HEK293T (cell line): ENCODE measurements at regions not wholly inside any gene's neighbourhood (a gene's known extent, or its start where the extent isn't known, plus 50 kb on each side); places are given as distances from the start of the nearest gene placed in this dataset.

Experiments used
- CTCF ChIA-PET: fragments of 350-600 bp; formaldehyde crosslinking; extraction: SDS; loops from one replicate; lab custom pipeline; 2021; ENCODE audit warnings: antibody characterized with exemption, inconsistent platforms; lab: Yijun Ruan, JAX
- POLR2A ChIA-PET: fragments of 350-600 bp; formaldehyde crosslinking; extraction: SDS; loops from one replicate; lab custom pipeline; 2020; ENCODE audit warnings: antibody characterized with exemption, inconsistent platforms; lab: Yijun Ruan, JAX
- DNase-seq: peaks from one replicate; pipeline ENCODE4 v3.0.0; 2012; ENCODE audit warnings: mixed read lengths; ENCODE audit errors: extremely low spot score
- ARNT ChIP-seq: fragments of 450-650 bp; IDR thresholded peaks from 2 replicates; pipeline ENCODE4 v1.6.1; 2017; ENCODE audit warnings: mild to moderate bottlenecking
- BHLHE40 ChIP-seq: fragments of 450-650 bp; IDR thresholded peaks from 2 replicates; pipeline ENCODE4 v1.6.1; 2016; ENCODE audit warnings: mild to moderate bottlenecking, moderate library complexity, borderline replicate concordance
- CTBP1 ChIP-seq: fragments of 450-650 bp; IDR thresholded peaks from 2 replicates; pipeline ENCODE4 v1.6.1; 2016; ENCODE audit warnings: borderline replicate concordance
- ELF4 ChIP-seq: fragments of 450-650 bp; IDR thresholded peaks from 2 replicates; pipeline ENCODE4 v1.6.1; 2017; ENCODE audit warnings: antibody characterized with exemption
- FOXA1 ChIP-seq: fragments of 450-650 bp; IDR thresholded peaks from 2 replicates; pipeline ENCODE4 v1.6.1; 2016; ENCODE audit warnings: mild to moderate bottlenecking
- FOXK2 ChIP-seq: fragments of 450-650 bp; IDR thresholded peaks from 2 replicates; pipeline ENCODE4 v1.6.1; 2016; ENCODE audit warnings: mild to moderate bottlenecking
- FOXM1 ChIP-seq: fragments of 450-650 bp; IDR thresholded peaks from 2 replicates; pipeline ENCODE4 v1.6.1; 2017; ENCODE audit warnings: mild to moderate bottlenecking, borderline replicate concordance
- HDGF ChIP-seq: fragments of 450-650 bp; IDR thresholded peaks from 2 replicates; pipeline ENCODE4 v1.6.1; 2017; ENCODE audit warnings: antibody characterized with exemption, borderline replicate concordance
- L3MBTL2 ChIP-seq: fragments of 450-650 bp; conservative IDR thresholded peaks from 2 replicates; pipeline ENCODE4 v1.6.1; 2016; ENCODE audit warnings: mild to moderate bottlenecking
- LEF1 ChIP-seq: fragments of 450-650 bp; IDR thresholded peaks from 2 replicates; pipeline ENCODE4 v1.6.1; 2017; ENCODE audit warnings: mild to moderate bottlenecking, borderline replicate concordance
- NFRKB ChIP-seq: fragments of 450-650 bp; IDR thresholded peaks from 2 replicates; pipeline ENCODE4 v1.6.1; 2016; ENCODE audit warnings: mild to moderate bottlenecking, moderate library complexity
- PKNOX1 ChIP-seq: fragments of 450-650 bp; IDR thresholded peaks from 2 replicates; pipeline ENCODE4 v1.6.1; 2016
- SP1 ChIP-seq: fragments of 450-650 bp; IDR thresholded peaks from 2 replicates; pipeline ENCODE4 v1.6.1; 2017
- SUZ12 ChIP-seq: fragments of 450-650 bp; IDR thresholded peaks from 2 replicates; pipeline ENCODE4 v1.6.1; 2016; ENCODE audit warnings: mild to moderate bottlenecking
- TARDBP ChIP-seq: fragments of 450-650 bp; IDR thresholded peaks from 2 replicates; pipeline ENCODE4 v1.6.1; 2016
- ZNF384 ChIP-seq: fragments of 450-650 bp; IDR thresholded peaks from 2 replicates; pipeline ENCODE4 v1.6.1; 2016

- no peak for DNase-seq
- no peak for TF ChIP-seq FOXK2
- no peak for TF ChIP-seq CTBP1
- TF ChIP-seq SUZ12: no peak
- no peak for TF ChIP-seq HDGF
- no peak for TF ChIP-seq NFRKB
- TF ChIP-seq L3MBTL2: no peak
- TF ChIP-seq ELF4: no peak
- TF ChIP-seq FOXA1: no peak
- TF ChIP-seq TARDBP: no peak
- no peak for TF ChIP-seq BHLHE40
- TF ChIP-seq PKNOX1: no peak
- no peak for TF ChIP-seq ZNF384
- TF ChIP-seq ARNT: no peak
- no peak for TF ChIP-seq FOXM1
- TF ChIP-seq LEF1: no peak
- TF ChIP-seq SP1: no peak
- ChIA-PET POLR2A (no interaction called here), CTCF (no interaction called here)
Observed at GRCh38 chr4:14309431-14309830, 681.9 kb upstream of the BOD1L1 start.

GRCh38 chr4:14313757-14314156 lies 686.2 kb upstream of the BOD1L1 start:
- ChIA-PET POLR2A (no interaction called here), CTCF (no interaction called here)
- no peak for TF ChIP-seq FOXK2
- no peak for TF ChIP-seq CTBP1
- TF ChIP-seq PKNOX1: no peak
- TF ChIP-seq ARNT: no peak
- DNase-seq: no peak

DNA sequence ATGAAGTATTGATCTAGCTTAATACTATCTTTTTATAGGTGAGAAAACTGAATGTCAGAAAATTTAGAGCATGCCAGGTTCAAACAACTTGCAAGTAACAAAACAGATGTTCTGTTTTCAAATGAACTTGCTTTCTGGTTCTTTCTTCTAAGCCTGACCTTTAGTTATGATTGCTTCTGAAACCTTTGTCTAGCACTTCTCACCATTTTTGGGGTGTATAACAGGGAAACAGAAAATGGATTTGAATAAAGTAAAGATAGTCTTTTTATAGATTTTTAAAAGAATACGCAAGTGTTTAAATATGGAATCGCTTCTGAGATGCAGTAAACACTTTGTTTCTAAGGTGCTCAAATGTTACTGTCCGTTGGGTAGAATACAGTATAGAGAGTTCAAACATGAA lies 687.2 kb upstream of the CPEB2 start:
- TF ChIP-seq LEF1 (no peak), FOXK2 (no peak), BHLHE40 (no peak), FOXA1 (no peak), NFRKB (no peak)
- CTCF ChIA-PET: no interaction called here
- no peak for DNase-seq
- POLR2A ChIA-PET: no interaction called here

GRCh38 chr4:14317351-14317750 lies 684.9 kb upstream of the CPEB2 start:
- DNase-seq: no peak
- POLR2A ChIA-PET: no interaction called here

GRCh38 chr4:14318671-14319070 lies 683.6 kb upstream of the CPEB2 start:
- no peak for TF ChIP-seq SUZ12
- TF ChIP-seq PKNOX1: no peak
- no peak for TF ChIP-seq ELF4
- TF ChIP-seq LEF1: no peak
- TF ChIP-seq TARDBP: no peak
- no peak for TF ChIP-seq FOXK2
- TF ChIP-seq ZNF384: no peak
- no peak for TF ChIP-seq HDGF
- no peak for TF ChIP-seq FOXM1
- no peak for TF ChIP-seq ARNT
- TF ChIP-seq NFRKB: no peak
- TF ChIP-seq FOXA1: no peak
- TF ChIP-seq BHLHE40: no peak
- TF ChIP-seq L3MBTL2: no peak
- no peak for TF ChIP-seq SP1
- no peak for TF ChIP-seq CTBP1
- ChIA-PET CTCF (no interaction called here), POLR2A (no interaction called here)
- no peak for DNase-seq

More at GRCh38 chr4:14317351-14317750, 684.9 kb upstream of the CPEB2 start:
- TF ChIP-seq HDGF (no peak), ZNF384 (no peak)
- CTCF ChIA-PET: no interaction called here

- ChIA-PET CTCF (no interaction called here), POLR2A (no interaction called here)
- no peak for TF ChIP-seq BHLHE40
- no peak for TF ChIP-seq ARNT
- no peak for TF ChIP-seq FOXM1
- no peak for TF ChIP-seq TARDBP
- TF ChIP-seq SUZ12: no peak
- no peak for TF ChIP-seq FOXA1
- DNase-seq: no peak
Observed at GRCh38 chr4:14321723-14322122, 680.6 kb upstream of the CPEB2 start.

DNA sequence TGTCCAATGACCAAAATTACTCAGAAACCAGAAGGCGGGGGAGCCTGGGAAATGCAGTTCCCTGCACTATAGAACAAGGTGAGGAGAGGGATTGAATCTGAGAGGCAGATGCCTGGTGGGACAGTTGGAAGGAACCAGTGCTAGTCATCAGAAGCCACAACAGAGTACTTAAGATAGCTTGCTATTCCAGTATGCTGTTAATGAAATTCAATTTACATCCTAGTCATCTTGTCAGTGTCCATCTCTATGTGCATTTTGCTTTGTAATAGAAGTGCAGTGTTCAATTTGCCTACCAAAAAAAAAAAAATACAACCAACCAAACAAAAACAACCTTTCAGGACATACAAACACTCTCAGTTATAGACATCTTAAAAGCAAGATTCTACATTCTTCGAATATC lies 679.1 kb upstream of the CPEB2 start:
- ChIA-PET POLR2A (no interaction called here), CTCF (no interaction called here)
- no peak for TF ChIP-seq L3MBTL2
- TF ChIP-seq BHLHE40: no peak
- TF ChIP-seq PKNOX1: no peak
- no peak for TF ChIP-seq SP1
- TF ChIP-seq FOXM1: no peak
- no peak for TF ChIP-seq SUZ12
- no peak for TF ChIP-seq LEF1
- TF ChIP-seq NFRKB: no peak
- no peak for TF ChIP-seq ARNT
- TF ChIP-seq TARDBP: no peak
- TF ChIP-seq ELF4: no peak
- TF ChIP-seq ZNF384: no peak
- TF ChIP-seq HDGF: no peak
- TF ChIP-seq FOXA1: no peak
- no peak for DNase-seq
